ENCODE measurements at regions not wholly inside any gene's neighbourhood (a gene's known extent, or its start where the extent isn't known, plus 50 kb on each side); places are given as distances from the start of the nearest gene placed in this dataset.
A peak's percentile ranks its signal among the peaks of the same experiment; 100 is the strongest.

- 64 to 67% methylated on average over 6 of the region's 6 CpGs for WGBS, 2 donors
- ATAC-seq (no peak), DNase-seq (no peak)
- intact Hi-C loops (cut with DNase I) = no loop called here
- H3K36me3 ChIP-seq (replicated peaks in 1 of 2; ENCODE audit: insufficient read depth in 1 of 2, low read depth in 2 of 2) = no peaks in the 10 kb centered on the region
- no peak overlapping the region for H3K4me3 ChIP-seq
- H3K9me3 ChIP-seq = no peaks in the 10 kb centered on the region
- peaks cover 9% of the 10 kb centered on the region for H3K4me1 ChIP-seq
- no peak overlapping the region for H3K27ac ChIP-seq
- TF ChIP-seq POLR2A (IDR thresholded peaks at IDR 0.05) = no peak
- no peak for TF ChIP-seq CTCF (IDR thresholded peaks at IDR 0.05)
- H3K27me3 ChIP-seq = peaks cover 0 to 3% of the 10 kb centered on the region in 2 donors
These were observed 53.5 kb upstream of the EPB41L4A start for GRCh38 chr5:112472614-112473013.

- DNase-seq (no peak), ATAC-seq (no peak)
- no peak for TF ChIP-seq POLR2A (IDR thresholded peaks at IDR 0.05)
- TF ChIP-seq CTCF (IDR thresholded peaks at IDR 0.05) = no peak
- Histone ChIP-seq H3K36me3 (replicated peaks in 1 of 2; ENCODE audit: insufficient read depth in 1 of 2, low read depth in 2 of 2) (no peaks in the 10 kb centered on the region), H3K9me3 (no peaks in the 10 kb centered on the region), H3K4me3 (no peak overlapping the region), H3K4me1 (peaks cover 9% of the 10 kb centered on the region), H3K27me3 (peaks cover 0 to 3% of the 10 kb centered on the region in 2 donors), H3K27ac (no peak overlapping the region)
- 55 to 60% methylated on average over 5 of the region's 5 CpGs for WGBS, 2 donors
- intact Hi-C loops (cut with DNase I) = no loop called here
These were observed 54.9 kb upstream of the EPB41L4A start for GRCh38 chr5:112473989-112474388.

GRCh38 chr5:112475747-112476365 lies 56.8 kb upstream of the EPB41L4A start:
- Histone ChIP-seq H3K9me3 (no peaks in the 10 kb centered on the region), H3K4me1 (peaks cover 9% of the 10 kb centered on the region), H3K27me3 (peaks cover 0 to 3% of the 10 kb centered on the region in 2 donors), H3K27ac (peak overlapping the region; percentile 13 to 79 (median 75)), H3K4me3 (no peak overlapping the region), H3K36me3 (replicated peaks in 1 of 2; ENCODE audit: insufficient read depth in 1 of 2, low read depth in 2 of 2) (no peaks in the 10 kb centered on the region)
- no peak for TF ChIP-seq CTCF (IDR thresholded peaks at IDR 0.05)
- peak in 1 of 3 donors; percentile 11 for TF ChIP-seq POLR2A (IDR thresholded peaks at IDR 0.05)
- intact Hi-C loops (cut with DNase I) = no loop called here
- 26 to 30% methylated on average over 3 of the region's 3 CpGs for WGBS, 2 donors
- ATAC-seq (peak; percentile 87), DNase-seq (peak in 1 of 4 donors; percentile 33)

GRCh38 chr5:112479418-112479817 lies 60.3 kb upstream of the EPB41L4A start:
- intact Hi-C loops (cut with DNase I) = no loop called here
- peaks cover 8% of the 10 kb centered on the region for H3K4me1 ChIP-seq
- peaks cover 0 to 3% of the 10 kb centered on the region in 2 donors for H3K27me3 ChIP-seq
- no peaks in the 10 kb centered on the region for H3K9me3 ChIP-seq
- no peak overlapping the region for H3K27ac ChIP-seq
- H3K36me3 ChIP-seq (replicated peaks in 1 of 2; ENCODE audit: insufficient read depth in 1 of 2, low read depth in 2 of 2) = no peaks in the 10 kb centered on the region
- TF ChIP-seq CTCF (IDR thresholded peaks at IDR 0.05) = no peak
- TF ChIP-seq POLR2A (IDR thresholded peaks at IDR 0.05) = no peak
- WGBS, 2 donors = 67 to 72% methylated on average over 1 of the region's 1 CpG
- H3K4me3 ChIP-seq = no peak overlapping the region
- DNase-seq (no peak), ATAC-seq (no peak)

- Histone ChIP-seq H3K9me3 (no peaks in the 10 kb centered on the region), H3K4me1 (no peaks in the 10 kb centered on the region), H3K27ac (no peak overlapping the region), H3K36me3 (replicated peaks in 1 of 2; ENCODE audit: insufficient read depth in 1 of 2, low read depth in 2 of 2) (no peaks in the 10 kb centered on the region), H3K27me3 (peaks cover 0 to 3% of the 10 kb centered on the region in 2 donors), H3K4me3 (no peak overlapping the region)
- intact Hi-C loops (cut with DNase I) = no loop called here
- DNase-seq = no peak
- ATAC-seq = no peak
- TF ChIP-seq POLR2A (IDR thresholded peaks at IDR 0.05) = no peak
- no peak for TF ChIP-seq CTCF (IDR thresholded peaks at IDR 0.05)
These were observed 61.4 kb upstream of the EPB41L4A start for GRCh38 chr5:112480501-112480900.
